LHCN-M2 (cell line): ENCODE measurements at regions not wholly inside any gene's neighbourhood (a gene's known extent, or its start where the extent isn't known, plus 50 kb on each side); places are given as distances from the start of the nearest gene placed in this dataset.
A peak's percentile ranks its signal among the peaks of the same experiment; 100 is the strongest.

Experiments used
- DNase-seq: peaks from one replicate; pipeline ENCODE4 v3.0.0-alpha.2; 2012; ENCODE audit warnings: low read depth

DNA sequence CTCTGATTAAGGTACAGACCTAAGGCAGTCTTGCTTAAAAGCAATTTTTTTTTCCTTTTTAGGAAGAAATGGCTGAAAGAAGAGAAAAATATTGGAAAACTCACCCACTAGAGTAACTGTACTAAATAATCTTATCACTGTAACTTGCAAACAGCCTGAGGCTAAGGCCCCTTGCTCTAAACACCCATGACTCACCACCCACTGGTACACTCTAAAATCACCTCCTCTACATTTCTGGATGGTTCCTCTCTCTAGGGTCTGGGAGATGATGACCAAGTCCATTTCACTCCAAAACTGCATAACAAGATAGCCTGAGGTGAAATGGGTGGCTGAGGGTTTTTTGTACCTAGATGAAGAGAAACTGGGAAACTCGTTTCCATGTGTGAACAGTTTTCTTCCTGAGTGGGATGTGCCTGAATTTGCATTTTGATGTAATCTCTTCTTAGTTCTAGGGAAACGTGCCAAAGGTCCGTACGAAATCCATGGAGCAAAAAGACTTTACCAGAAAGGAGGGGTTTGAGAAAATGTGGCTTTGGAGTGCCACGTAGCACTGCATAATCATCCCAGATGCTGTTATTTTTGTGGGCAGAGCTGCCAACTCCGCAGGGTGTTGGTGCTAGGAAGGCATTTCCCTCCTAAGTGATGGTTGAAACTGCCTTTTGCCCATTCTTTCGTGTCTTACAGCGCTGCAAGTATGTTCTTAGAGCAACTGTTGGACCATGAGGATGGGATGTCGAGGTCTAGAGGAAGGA, 113.5 kb upstream of the C10orf90 start:
- no peak for DNase-seq

DNA sequence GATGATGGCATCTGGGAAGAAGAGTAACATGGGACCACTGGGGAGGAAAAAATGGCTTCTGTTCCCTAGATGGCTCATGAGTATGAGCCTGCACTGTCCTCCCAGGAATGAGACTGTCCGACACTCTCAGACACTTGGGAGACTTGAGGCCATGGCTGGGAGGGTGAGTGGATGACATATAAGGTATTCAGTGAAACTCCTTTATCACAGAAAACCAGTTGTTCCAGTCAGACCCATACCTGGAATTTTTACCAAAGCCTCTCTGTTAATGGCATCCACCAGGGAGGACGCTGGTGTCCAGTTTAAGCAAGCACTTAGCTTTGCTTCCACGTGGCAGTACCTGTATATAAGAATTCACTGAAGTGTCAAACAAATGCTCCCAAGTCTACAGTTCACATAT, 116.7 kb upstream of the C10orf90 start:
- DNase-seq, result no peak

DNA sequence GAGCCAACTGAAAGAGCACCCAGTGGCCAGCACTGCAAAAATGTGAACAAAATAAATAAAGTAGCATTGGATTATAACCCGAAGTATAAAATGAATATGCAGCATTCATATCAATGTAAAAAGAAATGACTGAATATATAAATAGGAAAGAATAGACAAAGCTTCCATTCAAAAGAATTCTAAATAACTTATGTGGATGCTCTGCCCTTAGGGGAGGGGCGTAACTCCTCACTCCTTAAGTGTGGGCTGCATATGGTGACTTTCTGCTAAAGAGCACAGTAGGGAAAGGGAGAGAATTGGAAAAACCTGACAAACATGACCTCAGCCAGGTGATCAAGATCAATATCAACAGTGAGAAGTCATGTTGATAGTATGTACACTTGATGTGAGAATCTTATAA, 109.9 kb upstream of the DOCK1 start:
- DNase-seq, result no peak

DNA sequence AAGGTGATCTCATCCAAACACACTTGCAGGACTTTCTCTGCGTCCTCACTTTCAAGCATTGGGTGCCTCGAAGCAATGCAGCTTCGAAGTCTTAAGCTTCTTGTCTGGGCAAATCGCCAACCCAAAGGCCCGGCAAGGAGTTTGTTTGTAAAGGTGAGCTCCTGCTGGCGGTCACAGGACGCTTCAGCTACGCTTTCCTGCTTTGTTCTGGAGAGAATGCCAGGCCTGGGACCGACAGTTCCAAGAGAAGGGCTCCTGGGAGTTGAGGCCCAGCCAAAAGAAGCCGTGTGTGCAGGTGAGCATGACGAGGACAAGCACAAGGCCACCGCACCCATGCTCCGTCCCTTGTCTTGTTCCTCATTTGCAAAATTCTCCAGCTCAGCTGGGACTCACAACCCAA, 106.6 kb upstream of the DOCK1 start:
- DNase-seq, result no peak

DNA sequence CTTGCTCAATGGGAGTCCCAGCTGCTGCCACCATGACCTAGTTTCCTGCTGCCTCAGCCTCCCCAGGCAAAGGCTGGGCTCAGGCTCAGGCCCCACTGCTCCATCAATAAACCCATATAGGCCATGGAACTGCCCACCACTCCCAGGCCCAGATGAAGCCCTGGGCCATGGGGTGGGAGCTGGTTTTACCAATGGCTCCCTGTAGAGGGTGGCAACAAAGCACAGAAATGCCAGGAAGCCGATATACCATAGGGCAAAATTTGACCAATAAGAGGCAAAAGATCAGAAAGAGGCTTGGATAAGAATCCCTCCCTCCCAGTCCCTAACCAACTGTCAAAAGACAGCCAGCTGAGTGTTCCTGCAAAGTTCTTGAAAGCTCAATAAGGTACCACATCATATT, 101.8 kb upstream of the DOCK1 start:
- DNase-seq, result no peak

DNA sequence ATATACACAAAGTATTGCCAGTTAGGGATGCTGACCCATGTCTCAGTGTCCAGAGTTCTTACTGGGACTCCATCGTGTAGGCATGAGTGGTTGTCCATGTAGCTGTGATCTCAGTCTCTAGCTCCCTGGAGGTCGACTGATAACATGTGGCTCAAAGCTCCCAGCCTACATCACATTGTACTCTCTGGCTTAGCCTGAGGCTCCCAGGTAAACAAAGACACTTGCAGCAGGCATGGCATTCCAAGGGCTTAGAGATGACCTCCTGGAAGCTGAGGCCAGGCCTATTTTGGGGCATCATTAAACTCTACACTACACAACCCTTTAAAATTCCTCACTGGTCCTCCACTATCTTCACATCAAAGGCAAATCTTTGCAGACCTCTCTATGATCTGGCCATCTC, 100.8 kb upstream of the DOCK1 start:
- no peak for DNase-seq

DNA sequence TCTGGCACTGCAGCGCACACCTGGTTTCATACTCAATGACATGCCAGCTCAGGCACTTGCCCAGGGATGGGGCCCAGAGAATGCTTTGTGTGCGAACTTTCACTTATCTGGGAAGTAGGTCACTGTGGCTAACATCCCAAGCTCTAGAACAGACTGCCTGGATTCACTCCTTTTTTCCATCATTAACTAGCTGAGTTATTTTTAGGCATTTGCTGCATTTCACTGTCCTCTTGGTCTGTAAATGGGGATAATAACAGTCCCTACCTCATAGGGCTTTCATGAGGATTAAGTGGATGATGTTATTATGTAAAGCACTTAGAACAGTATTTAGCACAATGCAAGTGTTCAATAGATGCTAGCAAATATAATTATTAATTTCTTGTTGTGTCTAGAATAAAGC, 98.7 kb upstream of the DOCK1 start:
- no peak for DNase-seq

DNA sequence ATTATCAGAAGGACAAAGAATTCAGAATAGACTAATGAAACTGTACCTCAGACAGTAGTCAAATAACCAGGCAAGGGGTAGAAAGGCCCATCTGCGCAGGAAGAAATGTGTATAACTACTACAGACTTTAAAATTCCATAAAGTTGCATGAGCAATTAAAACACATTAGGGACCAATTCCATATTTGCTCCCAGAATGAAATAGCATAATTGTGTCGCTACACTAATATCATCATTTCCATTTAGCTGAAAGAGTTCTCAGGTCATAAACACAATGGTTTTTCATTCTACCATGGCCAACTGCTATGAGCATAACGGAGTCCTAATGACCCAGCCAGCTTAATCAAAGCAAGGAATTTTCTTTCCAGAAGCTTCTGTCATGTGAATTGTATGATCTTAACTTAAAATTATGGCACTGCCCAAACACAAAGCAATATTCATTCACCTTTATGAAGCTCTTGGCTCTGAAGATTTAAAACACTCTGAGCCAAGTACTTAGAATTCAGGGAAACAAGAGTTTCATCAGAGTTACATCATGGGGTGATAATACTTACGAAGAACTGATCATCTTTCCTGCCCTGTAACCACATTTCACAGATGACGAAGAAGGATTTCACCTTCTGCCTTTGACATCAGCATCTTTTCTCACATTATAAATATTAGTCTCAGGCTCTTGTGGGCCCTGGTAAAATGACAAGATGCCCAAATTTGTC, 98.1 kb upstream of the DOCK1 start:
- DNase-seq, result no peak

DNA sequence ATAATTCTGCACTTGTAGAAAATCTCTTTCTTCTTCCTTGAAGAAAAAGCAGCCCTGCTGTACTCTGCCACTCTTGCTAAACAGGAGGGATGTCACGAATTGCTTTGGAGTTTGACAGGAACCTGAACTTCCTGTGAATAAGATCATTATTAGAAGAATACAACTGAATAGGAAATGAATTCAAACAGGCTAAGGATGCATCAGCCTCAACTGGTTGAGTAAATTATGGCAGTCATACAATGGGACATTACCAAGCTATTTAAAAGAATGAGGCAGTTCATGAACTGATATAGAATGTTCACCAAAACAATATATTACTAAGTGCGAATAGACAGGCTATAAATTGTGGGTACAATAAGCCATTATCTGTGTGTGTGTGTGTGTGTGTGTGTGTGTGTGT, 97.1 kb upstream of the DOCK1 start:
- no peak for DNase-seq

DNA sequence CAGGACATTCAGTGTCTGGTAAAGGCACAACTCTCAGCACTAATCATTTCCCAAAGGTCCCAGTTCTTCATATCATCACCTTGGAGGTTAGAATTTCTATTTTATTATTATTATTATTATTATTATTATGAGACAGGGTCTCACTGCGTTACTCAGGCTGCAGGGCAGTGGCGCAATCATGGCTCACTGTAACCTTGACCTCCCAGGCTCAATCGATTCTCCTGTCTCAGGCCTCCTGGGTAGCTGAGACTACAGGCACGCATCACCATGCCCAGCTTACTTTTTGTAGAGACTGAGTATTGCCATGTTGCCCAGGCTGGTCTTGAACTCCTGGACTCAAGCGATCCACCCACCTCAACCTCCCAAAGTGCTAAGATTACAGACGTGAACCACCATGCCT, 91.8 kb upstream of the DOCK1 start:
- no peak for DNase-seq

DNA sequence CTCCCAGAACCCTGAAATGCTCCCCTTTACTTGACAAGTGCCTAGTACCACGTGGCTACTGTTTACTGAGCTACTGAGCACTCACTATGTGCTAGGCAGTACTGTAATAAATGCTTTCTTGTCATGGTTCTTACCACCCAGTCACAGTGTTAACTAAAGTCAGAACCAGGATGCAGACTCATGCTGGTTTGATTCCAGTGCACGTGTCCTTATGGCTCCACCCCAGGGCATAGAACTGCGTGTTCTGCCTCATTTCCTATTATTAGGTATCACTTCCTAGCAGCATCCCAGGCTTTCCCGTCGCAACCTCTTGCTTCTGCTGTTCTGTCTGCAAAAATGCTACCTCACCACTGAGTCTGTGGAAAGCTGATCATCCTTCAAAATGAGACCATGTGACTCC, 71.7 kb upstream of the DOCK1 start:
- no peak for DNase-seq

DNA sequence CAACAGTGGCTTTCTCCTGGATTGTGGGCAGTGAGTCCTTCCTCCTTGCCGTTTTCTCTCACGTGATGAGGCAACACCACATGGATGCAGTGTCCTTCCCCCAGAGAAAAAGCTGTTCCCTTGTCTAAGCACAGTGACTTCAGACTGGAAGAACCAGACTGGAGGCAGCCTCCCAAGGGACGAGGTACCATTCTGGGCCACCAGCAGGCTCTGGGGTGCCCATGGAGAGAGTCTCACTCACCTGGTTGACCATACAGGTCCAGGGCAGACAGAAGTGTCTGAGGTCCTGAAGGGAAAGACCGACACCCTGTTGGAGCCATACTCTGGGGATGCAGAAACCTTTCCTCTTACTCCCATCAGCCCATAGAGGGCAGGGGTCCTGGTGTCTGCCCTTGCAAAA, 69.2 kb upstream of the DOCK1 start:
- DNase-seq, result no peak

DNA sequence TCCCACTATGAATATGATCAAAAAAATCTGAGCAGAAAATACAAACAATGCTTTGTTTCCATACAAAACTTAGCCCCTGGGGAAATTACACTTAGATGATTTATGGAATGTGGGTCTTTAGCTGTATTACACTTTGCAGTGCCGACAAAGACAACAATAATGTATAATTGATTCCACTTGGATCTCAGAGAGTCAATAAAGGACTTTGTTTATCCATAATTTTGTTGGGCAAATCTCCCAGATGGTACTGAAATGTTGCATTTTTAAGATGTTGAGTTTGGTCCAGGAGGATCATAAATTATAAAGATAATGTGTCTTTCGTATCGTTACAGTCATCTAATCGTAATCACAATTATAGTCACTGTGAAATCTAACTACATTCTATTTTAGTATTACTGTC, 66.9 kb upstream of the DOCK1 start:
- DNase-seq, result no peak

DNA sequence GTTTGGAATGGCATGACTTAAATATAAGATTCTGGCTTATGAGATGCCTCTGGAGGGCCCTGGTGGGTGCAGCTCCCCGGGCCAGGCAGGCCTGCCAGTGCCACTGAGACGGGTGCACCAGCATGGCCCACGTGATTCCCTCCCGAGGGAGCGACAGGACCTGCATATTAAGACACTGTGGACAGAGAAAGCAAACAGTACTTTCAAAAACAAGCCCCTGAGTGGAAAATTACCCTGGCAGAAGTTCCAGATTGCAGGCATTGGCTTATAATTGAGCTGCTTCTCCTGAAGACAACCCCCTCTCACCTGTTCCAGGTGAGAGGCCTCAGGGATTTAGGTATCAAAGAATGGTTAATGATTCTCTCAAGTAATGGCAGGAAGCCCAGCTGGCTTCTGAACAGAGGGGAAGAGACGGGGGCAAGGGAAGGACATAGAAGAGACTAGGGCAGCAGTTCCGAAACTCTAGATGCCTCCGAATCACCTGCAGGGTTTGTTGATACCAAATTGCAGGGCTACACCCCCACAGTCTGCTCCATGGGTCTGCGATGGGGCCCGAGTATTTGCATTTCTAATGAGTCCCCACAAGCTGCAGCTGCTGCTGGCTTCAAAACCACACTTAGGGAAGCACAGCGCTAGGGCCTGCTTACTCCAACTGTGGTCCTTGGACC, 66.0 kb upstream of the DOCK1 start:
- DNase-seq, result no peak

DNA sequence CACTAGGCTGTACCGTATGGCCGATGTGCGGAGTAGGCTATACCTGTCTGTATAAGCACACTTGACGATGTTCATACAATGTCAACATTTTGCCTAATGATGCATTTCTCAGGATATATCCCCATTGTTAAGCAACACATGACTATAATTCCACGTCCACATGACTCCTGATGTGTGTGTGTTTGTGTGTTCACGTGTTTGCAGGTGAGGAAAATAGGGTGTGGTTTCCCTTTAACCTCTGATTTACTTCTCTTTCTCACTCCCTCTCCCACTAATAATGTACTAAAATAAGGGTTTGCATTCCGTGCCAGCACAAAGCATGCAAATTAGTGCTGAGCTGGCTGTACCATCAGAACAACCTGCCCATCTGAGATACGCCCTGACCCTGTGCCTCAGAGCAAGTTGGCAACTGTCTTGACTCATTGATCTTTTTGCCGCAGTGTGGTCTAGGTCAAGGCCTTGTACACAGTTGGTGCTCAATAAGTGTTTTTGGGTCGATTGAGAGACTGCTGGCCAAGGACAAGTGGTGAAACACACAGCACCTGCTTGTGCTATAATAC, 64.6 kb upstream of the DOCK1 start:
- no peak for DNase-seq

DNA sequence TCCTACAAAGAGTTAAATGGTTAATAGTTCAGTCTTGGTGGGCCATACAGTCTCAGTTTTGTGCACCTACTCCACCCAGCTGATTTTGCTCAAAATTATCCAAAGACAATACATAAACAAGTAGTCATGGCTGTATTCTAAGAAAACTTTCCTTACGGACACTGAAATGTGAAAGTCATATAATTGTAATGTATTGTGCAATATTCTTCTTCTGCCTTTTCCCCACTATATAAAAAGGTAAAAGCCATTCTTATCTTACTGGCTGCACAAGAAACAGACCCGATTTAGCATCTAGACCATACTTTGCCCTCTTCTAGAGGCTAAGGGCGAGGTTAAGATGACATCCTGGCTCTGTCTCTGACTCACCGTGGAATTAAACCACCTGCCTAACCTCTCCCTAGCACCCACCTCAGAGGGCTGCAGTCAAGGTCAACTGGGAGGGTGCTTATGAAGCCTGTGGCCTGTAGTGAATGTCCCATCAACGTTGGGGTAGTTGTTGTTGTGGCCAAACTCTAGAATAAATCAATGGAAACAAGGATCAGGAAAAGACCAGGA, 63.8 kb upstream of the DOCK1 start:
- DNase-seq, result no peak

DNA sequence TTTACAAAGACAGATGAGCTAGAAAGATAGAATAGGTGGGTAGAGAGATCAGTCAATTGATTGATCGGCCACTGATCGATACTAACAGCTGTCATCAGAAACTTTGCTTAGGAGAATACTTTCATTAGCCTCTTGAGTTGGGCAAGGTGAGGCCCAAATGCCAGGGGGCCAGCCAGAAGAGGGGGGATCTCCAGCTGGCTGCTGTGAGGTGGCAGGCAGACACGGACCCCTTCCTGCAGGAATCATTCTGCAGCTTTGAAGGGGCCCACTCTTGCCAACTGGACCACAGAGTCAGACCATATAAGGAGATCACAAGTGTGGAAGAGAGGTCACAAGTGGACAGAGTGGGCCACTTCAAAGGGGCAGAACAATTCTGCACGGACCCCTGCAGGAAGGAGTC, 62.9 kb upstream of the DOCK1 start:
- no peak for DNase-seq

DNA sequence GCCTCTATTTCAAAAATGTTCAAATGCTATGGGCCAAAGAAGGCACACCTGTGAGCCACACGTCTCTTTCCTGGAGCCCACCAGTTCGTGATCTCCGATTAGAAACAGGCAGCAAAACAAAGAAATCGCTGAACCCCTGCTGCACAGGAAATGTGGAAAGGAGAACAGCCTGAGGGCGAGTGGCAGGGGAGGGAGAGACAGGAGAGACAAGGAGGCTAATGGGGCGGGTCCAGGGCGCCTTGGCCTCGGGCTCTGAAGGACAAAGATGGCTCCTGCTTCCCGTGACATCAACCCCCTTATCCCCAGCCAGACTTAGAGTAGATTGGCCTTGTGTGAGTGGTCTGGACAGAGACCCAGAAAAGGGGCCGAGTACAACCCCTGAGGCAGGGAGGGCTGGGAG, 62.4 kb upstream of the DOCK1 start:
- DNase-seq, result no peak

DNA sequence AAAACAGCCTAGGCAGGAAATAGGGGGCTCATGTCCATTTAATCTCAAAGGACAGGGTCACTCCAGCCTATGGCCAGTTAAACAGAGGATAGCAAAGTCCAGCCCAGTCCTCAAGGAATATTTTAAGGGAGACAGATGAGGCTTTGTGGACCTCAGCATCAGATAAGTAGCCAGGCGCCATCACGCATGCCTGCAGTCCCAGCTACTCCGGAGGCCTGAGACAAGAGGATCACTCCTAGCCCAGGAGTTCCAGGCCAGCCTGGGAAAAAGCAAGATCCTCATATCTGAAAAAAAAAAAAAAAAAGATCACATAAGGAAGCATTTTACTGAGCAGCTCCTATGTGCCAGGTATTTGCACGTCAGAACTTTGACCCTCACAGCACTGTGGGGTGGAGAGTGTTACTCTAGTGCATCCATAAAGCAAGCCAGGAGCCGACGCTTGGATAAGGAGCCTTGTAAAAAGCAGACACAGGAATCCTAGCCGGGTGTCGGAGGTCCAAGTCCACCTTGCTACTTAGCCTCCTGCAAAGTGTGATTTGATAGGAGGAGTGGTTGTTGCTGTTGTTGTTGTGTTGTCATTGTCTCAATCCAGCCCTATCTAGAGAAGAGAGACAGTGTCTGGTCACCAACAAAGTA, 61.8 kb upstream of the DOCK1 start:
- no peak for DNase-seq

DNA sequence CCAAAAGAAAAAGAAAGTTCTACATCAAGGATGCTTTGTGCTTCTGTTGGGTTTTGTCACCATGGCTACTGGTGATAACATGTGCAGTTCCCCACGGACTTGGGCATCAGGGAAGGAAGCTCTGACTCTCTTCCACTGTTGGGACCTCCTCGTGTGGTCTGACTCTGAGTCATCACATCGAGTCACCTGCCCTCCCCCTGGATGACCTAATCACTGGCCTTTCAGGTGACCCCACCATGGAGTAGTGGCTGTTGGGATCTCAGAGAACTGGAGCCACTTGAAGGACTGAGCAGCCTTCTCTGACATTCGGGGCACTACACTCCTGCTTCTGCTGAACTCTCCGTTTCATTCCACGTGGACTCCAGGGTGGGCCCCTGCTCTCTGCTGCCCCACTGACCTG, 60.8 kb upstream of the DOCK1 start:
- peak; percentile 23 for DNase-seq

DNA sequence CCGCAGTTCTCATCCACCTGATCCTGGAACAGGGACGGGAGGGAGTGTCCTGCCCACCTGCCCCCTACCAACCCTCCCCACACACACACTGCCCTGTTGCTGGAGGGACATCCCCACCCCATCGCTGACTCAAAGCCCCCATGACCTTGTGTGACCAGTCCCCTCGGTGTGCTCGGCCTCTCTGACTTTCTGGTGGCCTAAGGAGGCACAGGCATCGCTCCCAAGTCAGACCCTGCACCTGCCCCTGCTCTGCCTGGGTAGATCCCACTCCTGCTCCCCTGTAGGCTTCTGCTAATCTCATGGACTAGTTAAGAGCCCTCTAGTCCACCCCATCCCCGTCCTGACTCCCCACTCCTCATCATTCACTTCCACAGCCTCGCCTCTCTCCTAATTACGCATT, 58.8 kb upstream of the DOCK1 start:
- DNase-seq, result no peak

DNA sequence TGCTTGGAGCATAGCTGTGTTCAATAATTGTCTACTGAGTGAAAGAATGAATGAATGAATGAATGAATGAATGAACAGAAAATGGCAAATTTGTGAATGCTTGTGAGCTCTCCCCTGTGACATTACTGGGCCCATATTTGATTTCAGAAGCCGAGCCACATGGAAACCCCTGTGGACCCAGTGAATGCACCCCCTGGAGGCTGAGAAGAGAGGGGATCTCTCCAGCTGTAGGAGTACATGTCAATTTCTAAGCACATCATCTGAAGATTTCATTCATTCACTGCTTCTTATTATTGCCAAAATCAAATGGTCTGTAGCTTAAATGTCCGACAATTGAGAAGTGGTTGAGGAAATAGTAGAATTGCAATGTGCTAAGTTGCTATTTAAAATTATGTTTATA, 58.3 kb upstream of the DOCK1 start:
- DNase-seq, result no peak
